ENCODE measurements at regions not wholly inside any gene's neighbourhood (a gene's known extent, or its start where the extent isn't known, plus 50 kb on each side); places are given as distances from the start of the nearest gene placed in this dataset.

DNA sequence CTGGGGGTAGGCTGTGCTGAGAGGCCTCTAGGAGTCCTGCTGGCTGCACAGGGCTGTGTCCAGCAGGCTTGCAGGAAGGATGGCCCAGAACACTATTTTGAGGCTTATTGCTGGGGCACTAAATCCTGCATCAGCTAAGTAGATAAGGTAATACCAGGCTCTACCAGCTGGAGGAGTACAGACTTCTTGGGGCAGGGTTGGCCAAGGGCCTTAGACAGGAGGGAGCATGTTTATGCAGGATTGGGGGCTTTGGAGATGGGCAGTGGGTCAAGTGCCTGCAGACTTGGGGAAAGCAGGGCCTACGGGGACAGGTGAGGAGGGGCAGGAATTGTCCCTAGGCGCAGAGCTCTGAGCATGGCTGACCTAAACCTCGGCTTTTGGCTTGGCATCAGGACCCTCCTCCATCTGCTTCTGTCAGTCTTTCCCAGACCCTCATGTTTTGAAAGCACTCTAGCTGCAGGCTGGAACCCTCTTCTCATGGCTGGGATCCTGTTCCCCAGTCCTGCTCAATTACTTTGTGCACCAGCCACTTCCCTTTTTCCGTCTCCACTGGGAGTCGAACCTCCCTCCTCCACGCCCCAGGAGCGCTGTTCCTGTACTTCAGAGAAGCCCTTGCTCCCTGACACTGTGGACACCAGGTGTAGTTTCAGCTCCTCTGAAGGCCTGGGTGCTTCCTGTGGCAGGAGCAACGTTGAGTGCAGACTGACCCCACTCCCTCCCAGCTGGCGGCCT, 61.0 kb upstream of the SPTLC1 start:
- TF ChIP-seq, protein P1, sequence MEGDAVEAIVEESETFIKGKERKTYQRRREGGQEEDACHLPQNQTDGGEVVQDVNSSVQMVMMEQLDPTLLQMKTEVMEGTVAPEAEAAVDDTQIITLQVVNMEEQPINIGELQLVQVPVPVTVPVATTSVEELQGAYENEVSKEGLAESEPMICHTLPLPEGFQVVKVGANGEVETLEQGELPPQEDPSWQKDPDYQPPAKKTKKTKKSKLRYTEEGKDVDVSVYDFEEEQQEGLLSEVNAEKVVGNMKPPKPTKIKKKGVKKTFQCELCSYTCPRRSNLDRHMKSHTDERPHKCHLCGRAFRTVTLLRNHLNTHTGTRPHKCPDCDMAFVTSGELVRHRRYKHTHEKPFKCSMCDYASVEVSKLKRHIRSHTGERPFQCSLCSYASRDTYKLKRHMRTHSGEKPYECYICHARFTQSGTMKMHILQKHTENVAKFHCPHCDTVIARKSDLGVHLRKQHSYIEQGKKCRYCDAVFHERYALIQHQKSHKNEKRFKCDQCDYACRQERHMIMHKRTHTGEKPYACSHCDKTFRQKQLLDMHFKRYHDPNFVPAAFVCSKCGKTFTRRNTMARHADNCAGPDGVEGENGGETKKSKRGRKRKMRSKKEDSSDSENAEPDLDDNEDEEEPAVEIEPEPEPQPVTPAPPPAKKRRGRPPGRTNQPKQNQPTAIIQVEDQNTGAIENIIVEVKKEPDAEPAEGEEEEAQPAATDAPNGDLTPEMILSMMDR (IDR thresholded peaks at IDR 0.05) = no peak
- TF ChIP-seq POLR2A (IDR thresholded peaks at IDR 0.05) = no peak

All from heart left ventricle (tissue), 13 donors.